ENCODE measurements at regions not wholly inside any gene's neighbourhood (a gene's known extent, or its start where the extent isn't known, plus 50 kb on each side); places are given as distances from the start of the nearest gene placed in this dataset.

DNA sequence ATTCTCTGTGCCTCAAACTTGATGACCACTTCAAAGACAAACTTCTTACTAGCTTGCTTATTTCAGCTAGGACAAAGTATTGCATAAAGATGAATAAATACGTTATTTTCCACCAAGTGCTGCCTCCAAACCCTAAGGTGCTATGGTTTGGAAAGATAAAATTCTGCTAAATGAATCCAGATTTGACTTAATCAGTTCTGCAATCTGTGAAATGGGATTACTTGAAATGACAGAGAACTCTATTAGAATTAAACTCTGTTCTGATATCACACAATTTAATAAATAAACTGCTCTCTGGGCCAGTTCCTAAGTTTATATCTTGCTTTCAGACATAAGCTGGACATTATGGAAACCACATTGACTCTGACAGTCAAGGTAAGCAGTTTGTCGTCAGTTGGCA lies 338.8 kb upstream of the SEMA6D start:
- Mint-ChIP-seq H3K27me3 (no peaks in the 10 kb centered on the region), H3K4me1 (ENCODE audit: low read depth) (no peaks in the 10 kb centered on the region), H3K4me3 (no peak overlapping the region), H3K9me3 (peaks cover 5% of the 10 kb centered on the region), H3K36me3 (ENCODE audit: low read depth) (no peaks in the 10 kb centered on the region), H3K27ac (no peak overlapping the region)
- no peaks in the 10 kb centered on the region for H3K4me1 ChIP-seq (ENCODE audit: insufficient read depth, low read length)
- no peaks in the 10 kb centered on the region for H3K36me3 ChIP-seq (ENCODE audit: insufficient read depth, low read length)
- H3K4me3 ChIP-seq (ENCODE audit: low read length) = no peak overlapping the region
- no peaks in the 10 kb centered on the region for H3K27me3 ChIP-seq (ENCODE audit: control insufficient read depth in 1 of 2, insufficient read depth in 2 of 2, low read length in 2 of 2)
- ChIA-PET POLR2A (no interaction called here), CTCF (no interaction called here)
- peaks cover 0 to 9% of the 10 kb centered on the region in 2 experiments for H3K9me3 ChIP-seq (ENCODE audit: control insufficient read depth in 1 of 2, insufficient read depth in 1 of 2, low read length in 2 of 2)
- TF ChIP-seq, protein P1, sequence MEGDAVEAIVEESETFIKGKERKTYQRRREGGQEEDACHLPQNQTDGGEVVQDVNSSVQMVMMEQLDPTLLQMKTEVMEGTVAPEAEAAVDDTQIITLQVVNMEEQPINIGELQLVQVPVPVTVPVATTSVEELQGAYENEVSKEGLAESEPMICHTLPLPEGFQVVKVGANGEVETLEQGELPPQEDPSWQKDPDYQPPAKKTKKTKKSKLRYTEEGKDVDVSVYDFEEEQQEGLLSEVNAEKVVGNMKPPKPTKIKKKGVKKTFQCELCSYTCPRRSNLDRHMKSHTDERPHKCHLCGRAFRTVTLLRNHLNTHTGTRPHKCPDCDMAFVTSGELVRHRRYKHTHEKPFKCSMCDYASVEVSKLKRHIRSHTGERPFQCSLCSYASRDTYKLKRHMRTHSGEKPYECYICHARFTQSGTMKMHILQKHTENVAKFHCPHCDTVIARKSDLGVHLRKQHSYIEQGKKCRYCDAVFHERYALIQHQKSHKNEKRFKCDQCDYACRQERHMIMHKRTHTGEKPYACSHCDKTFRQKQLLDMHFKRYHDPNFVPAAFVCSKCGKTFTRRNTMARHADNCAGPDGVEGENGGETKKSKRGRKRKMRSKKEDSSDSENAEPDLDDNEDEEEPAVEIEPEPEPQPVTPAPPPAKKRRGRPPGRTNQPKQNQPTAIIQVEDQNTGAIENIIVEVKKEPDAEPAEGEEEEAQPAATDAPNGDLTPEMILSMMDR (IDR thresholded peaks at IDR 0.05) = no peak
- DNase-seq (no peak), ATAC-seq (ENCODE audit: poor library complexity) (no peak)
- intact Hi-C loops (cut with DNase I, micrococcal nuclease) = no loop called here
- H3K27ac ChIP-seq (ENCODE audit: low read depth in 1 of 2, low read length in 2 of 2) = no peak overlapping the region

DNA sequence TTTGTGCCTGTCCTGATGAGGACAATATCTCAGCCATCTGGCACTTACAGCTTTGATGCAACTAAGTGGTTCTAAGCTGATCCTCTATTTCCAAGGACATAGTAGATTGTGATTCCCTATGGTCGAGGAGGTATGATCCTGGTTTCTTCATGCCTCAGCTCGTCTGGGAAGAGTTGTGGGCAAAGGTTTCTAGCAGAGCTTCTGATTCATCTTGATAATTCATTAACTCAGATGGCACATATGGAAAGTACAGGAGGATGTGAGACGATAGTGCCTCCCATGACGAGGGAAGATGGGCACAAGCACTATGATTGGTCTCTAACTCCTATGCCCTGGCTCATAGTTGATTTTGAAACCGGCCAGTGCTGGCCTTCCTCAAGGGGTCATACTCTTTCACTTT lies 334.2 kb upstream of the SEMA6D start:
- H3K4me1 Mint-ChIP-seq (ENCODE audit: low read depth) = no peaks in the 10 kb centered on the region
- no peaks in the 10 kb centered on the region for H3K36me3 Mint-ChIP-seq (ENCODE audit: low read depth)
- Histone ChIP-seq H3K4me1 (ENCODE audit: insufficient read depth, low read length) (no peaks in the 10 kb centered on the region), H3K36me3 (ENCODE audit: insufficient read depth, low read length) (no peaks in the 10 kb centered on the region), H3K27ac (ENCODE audit: low read depth in 1 of 2, low read length in 2 of 2) (no peak overlapping the region), H3K9me3 (ENCODE audit: control insufficient read depth in 1 of 2, insufficient read depth in 1 of 2, low read length in 2 of 2) (peaks cover 0 to 9% of the 10 kb centered on the region in 2 experiments), H3K27me3 (ENCODE audit: control insufficient read depth in 1 of 2, insufficient read depth in 2 of 2, low read length in 2 of 2) (no peaks in the 10 kb centered on the region), H3K4me3 (ENCODE audit: low read length) (no peak overlapping the region)
- CTCF ChIA-PET = no interaction called here
- H3K27me3 Mint-ChIP-seq = no peaks in the 10 kb centered on the region
- no peak overlapping the region for H3K27ac Mint-ChIP-seq
- POLR2A ChIA-PET = no interaction called here
- TF ChIP-seq, protein P1 (IDR thresholded peaks at IDR 0.05) = no peak
- intact Hi-C loops (cut with DNase I, micrococcal nuclease) = no loop called here
- peaks cover 3% of the 10 kb centered on the region for H3K9me3 Mint-ChIP-seq
- no peak for DNase-seq
- no peak overlapping the region for H3K4me3 Mint-ChIP-seq
- no peak for ATAC-seq (ENCODE audit: poor library complexity)

DNA sequence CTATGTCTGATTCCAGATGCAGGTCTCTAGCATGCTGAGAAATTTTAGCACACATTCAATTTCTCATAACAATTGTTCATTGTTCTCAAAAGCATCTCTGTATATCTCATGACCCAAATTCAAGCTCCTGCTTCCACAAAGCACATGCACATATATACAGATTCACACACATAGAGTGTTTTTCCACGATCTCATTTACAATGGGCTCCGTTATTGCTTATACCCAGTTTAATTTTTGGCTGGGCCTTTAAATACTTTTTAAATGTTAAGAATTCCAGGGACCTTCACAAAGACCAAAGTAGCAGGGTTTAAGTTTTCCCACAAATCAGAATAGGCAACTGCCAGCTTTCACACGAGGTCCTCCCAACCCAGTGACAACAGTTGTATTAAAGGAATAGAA lies 333.5 kb upstream of the SEMA6D start:
- H3K4me3 Mint-ChIP-seq = no peak overlapping the region
- Histone ChIP-seq H3K9me3 (ENCODE audit: control insufficient read depth in 1 of 2, insufficient read depth in 1 of 2, low read length in 2 of 2) (peaks cover 0 to 9% of the 10 kb centered on the region in 2 experiments), H3K27me3 (ENCODE audit: control insufficient read depth in 1 of 2, insufficient read depth in 2 of 2, low read length in 2 of 2) (no peaks in the 10 kb centered on the region), H3K27ac (ENCODE audit: low read depth in 1 of 2, low read length in 2 of 2) (no peak overlapping the region), H3K4me1 (ENCODE audit: insufficient read depth, low read length) (no peaks in the 10 kb centered on the region), H3K36me3 (ENCODE audit: insufficient read depth, low read length) (no peaks in the 10 kb centered on the region), H3K4me3 (ENCODE audit: low read length) (no peak overlapping the region)
- DNase-seq = no peak
- TF ChIP-seq, protein P1 (IDR thresholded peaks at IDR 0.05) = no peak
- no peak for ATAC-seq (ENCODE audit: poor library complexity)
- ChIA-PET POLR2A (no interaction called here), CTCF (no interaction called here)
- H3K36me3 Mint-ChIP-seq (ENCODE audit: low read depth) = no peaks in the 10 kb centered on the region
- H3K27me3 Mint-ChIP-seq = no peaks in the 10 kb centered on the region
- peaks cover 3% of the 10 kb centered on the region for H3K9me3 Mint-ChIP-seq
- H3K4me1 Mint-ChIP-seq (ENCODE audit: low read depth) = no peaks in the 10 kb centered on the region
- H3K27ac Mint-ChIP-seq = no peak overlapping the region
- intact Hi-C loops (cut with DNase I, micrococcal nuclease) = no loop called here

All from CD4-positive, alpha-beta T cell (primary cell).